ENCODE measurements at regions not wholly inside any gene's neighbourhood (a gene's known extent, or its start where the extent isn't known, plus 50 kb on each side); places are given as distances from the start of the nearest gene placed in this dataset.

DNA sequence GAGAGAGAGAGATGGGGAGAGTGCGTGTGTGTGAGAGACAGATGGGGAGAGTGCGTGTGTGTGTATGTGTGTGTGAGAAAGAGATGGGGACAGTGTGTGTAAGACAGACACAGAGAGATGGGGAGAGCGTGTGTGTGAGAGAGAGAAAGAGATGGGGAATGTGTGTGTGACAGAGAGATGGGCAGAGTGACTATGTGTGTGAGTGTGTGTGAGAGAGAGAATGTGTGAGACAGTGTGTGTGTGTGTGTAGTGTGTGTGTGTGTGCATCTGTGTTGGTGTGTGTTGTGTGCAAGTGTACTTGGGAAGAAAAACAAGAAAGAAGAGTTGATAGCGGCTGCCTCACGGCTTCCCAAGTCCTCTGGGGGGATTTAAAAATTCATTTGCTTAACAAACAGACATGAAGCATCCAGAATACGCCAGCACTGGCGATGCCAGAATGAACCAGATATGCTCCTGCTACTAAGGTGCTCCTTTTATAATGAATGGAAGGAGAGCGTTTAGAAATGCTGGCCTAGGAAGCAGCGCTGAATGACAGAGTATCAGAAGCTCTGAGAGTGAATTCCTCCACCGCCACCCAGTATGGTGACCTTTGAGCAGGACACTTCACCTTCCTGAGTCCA lies 186.1 kb upstream of the TSC22D2 start:
- TF ChIP-seq ZFX (IDR thresholded peaks at IDR 0.05): no peak
- TF ChIP-seq, protein P1, sequence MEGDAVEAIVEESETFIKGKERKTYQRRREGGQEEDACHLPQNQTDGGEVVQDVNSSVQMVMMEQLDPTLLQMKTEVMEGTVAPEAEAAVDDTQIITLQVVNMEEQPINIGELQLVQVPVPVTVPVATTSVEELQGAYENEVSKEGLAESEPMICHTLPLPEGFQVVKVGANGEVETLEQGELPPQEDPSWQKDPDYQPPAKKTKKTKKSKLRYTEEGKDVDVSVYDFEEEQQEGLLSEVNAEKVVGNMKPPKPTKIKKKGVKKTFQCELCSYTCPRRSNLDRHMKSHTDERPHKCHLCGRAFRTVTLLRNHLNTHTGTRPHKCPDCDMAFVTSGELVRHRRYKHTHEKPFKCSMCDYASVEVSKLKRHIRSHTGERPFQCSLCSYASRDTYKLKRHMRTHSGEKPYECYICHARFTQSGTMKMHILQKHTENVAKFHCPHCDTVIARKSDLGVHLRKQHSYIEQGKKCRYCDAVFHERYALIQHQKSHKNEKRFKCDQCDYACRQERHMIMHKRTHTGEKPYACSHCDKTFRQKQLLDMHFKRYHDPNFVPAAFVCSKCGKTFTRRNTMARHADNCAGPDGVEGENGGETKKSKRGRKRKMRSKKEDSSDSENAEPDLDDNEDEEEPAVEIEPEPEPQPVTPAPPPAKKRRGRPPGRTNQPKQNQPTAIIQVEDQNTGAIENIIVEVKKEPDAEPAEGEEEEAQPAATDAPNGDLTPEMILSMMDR (conservative IDR thresholded peaks at IDR 0.05): no peak
- H3K27ac ChIP-seq: no peak overlapping the region

DNA sequence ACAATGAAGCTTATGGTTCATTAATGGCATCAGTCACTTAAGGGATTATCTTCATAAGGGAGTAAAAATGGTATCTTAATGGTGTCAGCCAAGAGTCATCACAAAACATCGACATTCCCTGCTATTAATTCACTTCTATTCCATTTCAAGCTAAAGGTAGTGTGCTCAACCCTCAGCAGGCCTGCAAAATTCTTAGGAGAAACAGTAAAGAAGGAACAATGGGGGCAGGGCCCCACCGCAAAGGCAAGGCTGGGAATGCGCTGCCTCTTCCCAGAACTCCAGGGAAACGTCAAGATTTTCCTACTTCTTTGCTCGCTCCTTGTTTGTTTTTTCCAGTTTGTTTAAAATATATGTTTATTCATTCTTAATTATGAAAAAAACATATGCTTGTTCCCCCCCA lies 187.3 kb upstream of the TSC22D2 start:
- no peak overlapping the region for H3K27ac ChIP-seq
- TF ChIP-seq, protein P1 (conservative IDR thresholded peaks at IDR 0.05): no peak
- no peak for TF ChIP-seq ZFX (IDR thresholded peaks at IDR 0.05)

DNA sequence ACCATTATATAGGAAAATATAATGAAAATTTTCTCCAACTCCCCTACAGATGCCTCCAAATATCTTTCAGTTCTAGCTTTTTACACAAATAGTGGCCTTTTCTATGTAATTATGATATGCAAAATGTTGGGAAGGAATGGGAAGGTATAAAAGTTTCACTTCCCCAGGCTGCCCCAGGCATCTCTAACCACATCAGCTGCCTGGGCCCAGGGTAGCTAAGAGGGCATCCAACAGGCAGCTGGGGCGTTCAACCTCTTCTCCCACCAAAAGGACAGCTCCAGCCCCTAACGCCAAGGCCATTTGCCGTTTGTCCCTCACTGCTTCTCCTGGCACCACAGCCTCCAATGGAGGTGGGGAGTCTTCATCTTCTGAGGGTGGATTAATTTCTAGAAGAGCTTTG lies 188.1 kb upstream of the TSC22D2 start:
- no peak for TF ChIP-seq ZFX (IDR thresholded peaks at IDR 0.05)
- no peak overlapping the region for H3K27ac ChIP-seq

DNA sequence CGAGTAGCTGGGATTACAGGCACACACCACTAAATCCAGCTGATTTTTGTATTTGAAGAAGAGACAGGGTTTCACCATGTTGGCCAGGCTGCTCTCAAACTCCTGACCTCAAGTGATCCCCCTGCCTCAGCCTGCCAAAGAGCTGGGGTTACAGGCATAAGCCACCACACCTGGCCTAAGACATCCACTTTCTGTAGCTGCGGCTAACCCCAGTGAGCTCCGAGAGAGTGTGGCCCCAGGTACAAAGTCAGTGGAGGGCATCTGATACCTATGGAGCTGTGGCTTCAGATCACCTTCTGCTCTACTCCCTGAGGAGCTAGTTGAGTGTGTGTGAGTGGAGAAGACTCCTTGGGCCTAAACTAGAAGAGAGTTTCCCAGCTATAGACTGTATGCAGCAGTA lies 189.3 kb upstream of the TSC22D2 start:
- TF ChIP-seq, protein P1 (conservative IDR thresholded peaks at IDR 0.05): no peak
- no peak for TF ChIP-seq ZFX (IDR thresholded peaks at IDR 0.05)
- H3K27ac ChIP-seq: no peak overlapping the region

DNA sequence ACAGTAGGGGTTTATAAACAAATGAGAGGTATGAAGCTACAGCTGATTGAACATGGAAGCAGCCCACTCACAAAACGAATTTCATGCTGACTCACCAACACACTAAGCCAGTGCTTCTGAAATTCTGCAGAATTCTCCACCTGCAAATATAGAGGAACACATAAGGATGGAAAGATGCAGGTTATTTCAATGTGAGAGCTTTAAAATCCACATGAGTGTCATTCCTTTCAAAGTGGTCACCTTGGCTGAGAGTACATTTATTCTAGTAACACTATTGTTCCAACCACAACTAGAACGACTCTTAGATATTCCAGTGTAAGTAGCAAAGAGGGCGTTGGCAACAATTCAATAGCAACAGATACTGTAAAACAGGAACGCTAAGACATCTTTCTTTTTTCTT lies 189.9 kb upstream of the TSC22D2 start:
- no peak overlapping the region for H3K27ac ChIP-seq
- no peak for TF ChIP-seq ZFX (IDR thresholded peaks at IDR 0.05)
- TF ChIP-seq, protein P1 (conservative IDR thresholded peaks at IDR 0.05): no peak

DNA sequence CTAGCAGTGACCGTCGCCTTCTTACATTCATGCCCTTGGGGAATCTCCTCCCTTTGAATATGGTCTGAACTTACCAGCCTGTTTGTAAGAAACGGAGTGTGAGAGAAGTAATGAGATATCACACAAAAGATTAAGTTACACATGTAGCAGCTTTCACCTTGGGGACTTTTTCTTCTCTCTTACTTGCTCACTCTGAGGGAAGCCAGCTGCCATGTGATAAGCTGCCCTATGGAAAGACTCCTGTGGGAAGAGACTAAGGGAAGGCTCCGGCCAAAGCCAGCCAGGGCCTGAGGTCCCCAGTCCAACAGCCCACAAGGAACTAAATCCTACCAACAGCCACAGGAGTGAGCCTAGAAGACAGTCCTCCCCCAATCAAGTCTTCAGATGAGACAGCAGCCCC lies 190.4 kb upstream of the TSC22D2 start:
- H3K27ac ChIP-seq: no peak overlapping the region
- TF ChIP-seq ZFX (IDR thresholded peaks at IDR 0.05): no peak
- TF ChIP-seq, protein P1 (conservative IDR thresholded peaks at IDR 0.05): no peak

DNA sequence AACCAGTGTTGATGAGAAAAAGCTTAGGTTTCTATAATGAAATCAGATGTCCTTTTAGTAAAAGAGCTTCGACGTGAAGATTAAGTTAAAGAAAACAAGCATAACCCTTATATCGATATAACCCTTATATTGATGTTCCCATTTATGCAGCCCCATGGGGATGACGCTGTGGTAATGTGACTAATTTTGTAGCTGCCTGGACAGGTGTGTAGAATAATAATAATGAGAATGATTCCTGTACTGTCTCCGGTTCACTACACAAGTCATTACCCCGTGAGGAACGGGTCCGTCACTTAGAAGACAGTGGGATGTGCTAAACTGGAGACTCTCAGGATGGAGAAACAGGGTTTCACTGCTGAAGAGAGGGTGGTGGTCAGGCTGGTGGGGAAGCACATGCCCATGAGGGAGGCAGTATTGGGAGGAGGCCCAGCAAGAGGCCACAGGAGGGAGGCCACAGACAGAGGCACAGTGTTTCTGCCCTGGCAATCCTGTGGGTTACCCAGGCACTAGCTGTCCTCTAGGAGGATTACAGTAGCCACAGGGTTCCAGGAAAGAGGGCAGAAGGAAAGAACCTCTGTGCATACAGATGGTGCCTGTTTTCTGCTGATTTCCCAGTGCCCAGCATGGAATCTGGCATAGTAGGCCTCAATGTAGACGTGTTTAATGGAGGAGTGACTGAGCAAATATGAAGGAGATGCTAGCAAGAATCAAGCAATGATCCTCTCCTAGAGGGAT lies 191.1 kb upstream of the TSC22D2 start:
- no peak overlapping the region for H3K27ac ChIP-seq
- TF ChIP-seq, protein P1 (conservative IDR thresholded peaks at IDR 0.05): no peak
- no peak for TF ChIP-seq ZFX (IDR thresholded peaks at IDR 0.05)

All from C4-2B (cell line).